ENCODE measurements at regions not wholly inside any gene's neighbourhood (a gene's known extent, or its start where the extent isn't known, plus 50 kb on each side); places are given as distances from the start of the nearest gene placed in this dataset.

- TF ChIP-seq CTCF (IDR thresholded peaks at IDR 0.05) (no peak), POLR2A (IDR thresholded peaks at IDR 0.05) (no peak)
Measured at GRCh38 chr12:114218136-114218535, 187.8 kb downstream of the TBX5 start.
